NCI-H446 (cell line): ENCODE measurements at regions not wholly inside any gene's neighbourhood (a gene's known extent, or its start where the extent isn't known, plus 50 kb on each side); places are given as distances from the start of the nearest gene placed in this dataset.

Experiments used
- DNase-seq, 2 experiments: peaks; one replicate each; lab custom pipeline; 2025; lab: John Stamatoyannopoulos, UW

DNA sequence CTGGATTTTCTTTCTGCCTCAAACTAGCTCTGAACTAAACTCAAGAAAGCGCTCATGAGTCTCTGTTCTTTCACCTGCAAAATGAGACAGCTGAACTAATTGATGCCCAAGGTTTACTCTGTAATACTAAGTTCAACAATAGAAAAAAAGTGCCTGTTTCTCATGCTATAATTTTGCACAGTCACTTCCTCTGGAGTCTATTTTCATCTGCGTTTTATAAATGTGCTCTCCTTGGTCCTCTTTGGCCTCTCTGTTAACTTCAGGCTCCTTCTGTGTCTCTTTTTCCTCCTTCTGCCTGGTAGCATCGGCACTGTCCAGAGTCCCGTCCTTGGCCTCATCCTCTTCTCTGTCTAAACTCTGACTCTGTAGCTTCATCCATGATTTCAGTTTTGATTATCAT, 311.9 kb upstream of the TLE4 start:
- no peak for DNase-seq

DNA sequence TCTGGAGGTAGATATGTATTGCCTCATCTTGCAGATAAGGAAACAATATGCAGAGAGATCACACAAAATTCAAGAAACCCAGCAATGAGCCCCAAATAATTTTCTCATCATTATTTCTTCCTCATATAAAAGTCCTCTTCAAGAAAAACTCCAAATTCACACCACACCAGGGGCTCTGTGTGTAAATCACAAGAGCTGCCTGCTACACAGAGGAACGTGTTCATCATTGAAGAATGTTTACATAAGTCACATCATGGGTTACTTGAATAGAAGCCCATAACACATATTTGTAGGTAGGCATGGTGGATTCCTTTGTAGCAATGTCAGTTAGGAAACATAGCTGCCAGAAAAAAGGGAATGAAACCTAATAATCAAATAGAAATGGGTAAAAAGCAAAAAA, 308.1 kb upstream of the TLE4 start:
- DNase-seq, result no peak

DNA sequence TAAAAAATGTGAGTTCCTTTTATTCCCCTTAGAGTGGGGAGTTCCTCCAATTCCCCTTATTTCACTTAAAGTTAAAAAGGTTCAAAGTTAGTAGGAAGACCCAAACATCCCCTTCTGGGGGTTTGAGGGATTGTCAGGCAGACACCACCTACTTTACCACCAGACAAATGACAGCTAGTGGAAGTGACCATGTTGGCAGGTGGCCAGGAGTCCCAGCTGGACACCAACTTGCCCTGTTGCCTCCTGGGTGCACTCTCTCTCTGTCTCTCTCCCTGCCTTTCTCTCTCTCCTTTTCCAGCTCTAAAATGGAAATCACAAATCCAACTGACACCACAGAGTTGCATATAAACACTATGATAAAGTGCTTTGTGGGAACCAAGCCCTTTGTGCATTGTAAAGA, 307.7 kb upstream of the TLE4 start:
- DNase-seq, result no peak

DNA sequence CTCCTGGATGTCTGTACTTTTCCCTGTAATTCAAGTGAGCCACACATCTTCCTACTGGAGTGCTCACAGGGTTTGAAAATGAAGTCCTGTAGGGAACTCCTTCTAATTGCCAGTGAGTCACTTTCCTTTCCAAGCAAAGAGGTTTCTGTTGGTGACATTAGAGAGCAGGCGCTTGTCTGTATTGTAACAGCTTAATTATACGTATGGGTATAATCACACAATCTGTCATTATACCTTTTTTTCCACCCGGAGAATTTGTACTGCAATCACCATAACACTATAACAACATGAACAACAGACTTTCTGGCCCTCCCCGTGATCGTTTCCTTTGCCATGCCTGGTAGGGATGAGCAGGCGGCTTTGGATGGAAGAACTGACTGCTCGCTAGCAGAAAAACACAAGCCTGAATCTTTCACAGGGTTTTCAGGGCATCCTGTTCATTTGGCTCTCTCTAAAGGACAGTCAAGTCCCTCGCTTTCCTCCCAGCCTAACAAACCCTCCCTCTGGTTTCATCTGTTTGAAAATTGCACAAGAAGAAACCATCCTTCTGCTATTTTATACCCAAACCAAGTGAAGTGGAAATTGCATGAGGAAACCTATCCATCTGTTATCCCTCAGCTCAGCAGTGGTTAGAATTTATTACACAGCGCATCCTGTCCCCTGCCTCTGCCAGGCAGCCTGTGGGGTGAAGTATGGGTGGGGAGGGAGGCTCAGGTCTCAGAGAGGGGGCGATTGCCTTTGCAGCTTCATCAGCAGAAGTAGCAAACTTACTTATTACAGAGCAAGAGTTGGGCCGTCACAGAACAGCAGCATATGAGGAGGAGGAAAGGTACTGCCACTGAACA, 307.0 kb upstream of the TLE4 start:
- no peak for DNase-seq

DNA sequence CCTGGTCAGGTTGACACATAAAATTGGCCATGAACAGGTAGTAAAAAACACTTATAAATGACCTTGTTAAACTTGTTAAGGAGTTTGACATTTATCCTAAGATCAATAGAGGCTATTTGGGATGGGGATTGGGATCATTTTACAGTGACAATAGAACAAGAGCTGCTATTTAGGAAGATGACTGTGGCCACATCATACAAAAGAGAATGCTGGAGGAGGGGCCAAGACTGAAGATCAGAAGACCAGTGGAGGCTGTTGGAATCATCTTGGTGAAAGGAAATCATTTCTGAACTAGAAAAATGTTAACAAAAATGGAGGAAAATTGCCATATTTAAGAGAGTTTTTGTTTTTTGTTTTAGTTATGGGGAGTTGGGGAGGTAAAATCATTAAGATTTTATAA, 304.8 kb upstream of the TLE4 start:
- no peak for DNase-seq

DNA sequence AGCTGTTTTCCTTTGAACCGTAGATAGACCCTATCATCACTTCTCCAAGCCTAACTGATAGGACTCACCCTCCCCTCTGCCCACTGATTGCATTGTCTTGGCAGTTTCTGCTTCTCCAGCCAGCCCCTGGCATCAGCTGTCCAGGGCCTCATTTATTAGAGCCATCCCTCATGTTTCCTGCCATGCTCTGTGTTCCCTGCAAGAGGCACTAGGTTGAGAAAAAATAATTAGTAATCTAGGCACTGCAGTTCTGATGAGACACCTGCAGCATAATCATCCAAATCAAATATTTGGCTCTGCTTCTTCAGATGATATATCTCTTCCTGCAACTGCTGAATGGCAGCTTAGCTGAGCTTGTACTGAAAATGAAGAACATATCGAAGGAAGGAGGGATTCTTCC, 303.0 kb upstream of the TLE4 start:
- DNase-seq, result no peak

DNA sequence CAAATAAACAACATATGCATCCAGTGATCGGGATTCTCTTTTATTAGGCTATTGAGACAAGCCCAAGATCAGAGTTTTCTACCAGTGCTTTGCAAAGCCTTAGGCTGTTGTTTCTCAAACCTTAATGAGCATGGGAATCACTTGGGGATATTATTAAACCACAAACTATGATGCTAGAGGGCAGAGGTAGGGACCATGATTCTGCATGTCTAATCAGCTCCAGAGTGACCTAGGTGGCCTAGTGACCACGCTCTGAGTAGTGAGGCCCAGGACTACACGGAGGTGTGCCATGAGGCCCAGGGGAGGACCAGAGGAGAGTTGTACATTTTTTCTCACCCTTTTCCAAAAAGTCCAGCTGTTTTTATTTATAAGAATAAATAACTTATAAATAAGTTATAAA, 298.5 kb upstream of the TLE4 start:
- DNase-seq, result no peak

DNA sequence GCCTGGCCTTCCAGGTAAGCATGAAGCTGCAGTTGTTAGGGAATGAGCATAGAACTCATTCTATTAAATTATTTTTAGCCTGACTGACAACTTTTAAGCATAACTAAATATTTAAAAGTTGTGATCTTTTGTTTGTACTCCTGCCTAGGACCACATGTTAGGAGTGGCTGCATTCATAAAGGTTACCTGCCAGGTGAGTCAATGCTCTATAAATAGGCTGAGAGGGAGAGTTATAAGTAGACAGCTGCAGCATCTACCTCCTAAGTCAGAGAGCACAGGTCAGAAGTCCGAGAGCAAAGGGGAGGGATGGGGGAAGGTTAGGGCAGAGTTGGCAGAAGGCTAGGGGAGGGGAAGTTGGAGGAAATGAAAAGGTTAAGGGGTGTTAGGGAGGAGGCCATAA, 292.4 kb upstream of the TLE4 start:
- DNase-seq, result no peak

DNA sequence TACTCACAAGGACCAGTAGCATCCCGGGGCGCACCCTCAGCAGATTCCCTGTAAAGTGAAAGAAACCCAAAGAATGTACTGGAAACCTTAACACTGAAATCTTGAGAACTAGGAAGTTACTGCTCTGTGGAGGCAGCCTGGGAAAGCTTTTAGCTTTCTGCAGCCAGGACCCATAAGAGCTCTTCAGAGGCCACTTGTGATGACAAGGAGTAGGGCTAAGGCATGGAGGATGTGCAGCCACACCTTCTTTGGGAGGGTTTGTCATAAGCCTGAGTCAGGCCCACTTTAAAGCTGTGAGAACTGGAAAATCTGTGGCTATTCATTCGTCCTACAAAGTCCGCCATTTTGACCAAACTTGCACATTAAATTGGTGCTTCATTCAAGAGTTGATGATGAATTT, 291.1 kb upstream of the TLE4 start:
- DNase-seq, result no peak

DNA sequence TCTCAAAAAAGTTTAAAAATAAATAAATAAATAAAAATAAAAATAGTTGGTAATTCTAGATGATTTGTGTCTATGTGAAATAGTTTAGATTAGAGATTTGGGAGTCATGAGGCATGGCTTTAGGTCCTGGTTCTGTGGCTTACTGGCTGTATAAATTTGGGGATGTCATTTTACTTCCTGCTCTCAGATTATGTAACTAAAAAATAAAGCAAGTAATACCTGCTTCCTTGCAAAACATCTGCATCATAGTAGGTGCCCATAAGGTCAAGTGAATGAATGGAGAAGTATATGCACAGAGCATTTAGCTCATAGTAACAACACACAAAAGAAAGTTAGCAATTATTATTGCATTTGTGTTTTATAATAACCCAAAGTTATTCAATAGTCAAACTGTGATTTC, 287.7 kb upstream of the TLE4 start:
- DNase-seq, result no peak

DNA sequence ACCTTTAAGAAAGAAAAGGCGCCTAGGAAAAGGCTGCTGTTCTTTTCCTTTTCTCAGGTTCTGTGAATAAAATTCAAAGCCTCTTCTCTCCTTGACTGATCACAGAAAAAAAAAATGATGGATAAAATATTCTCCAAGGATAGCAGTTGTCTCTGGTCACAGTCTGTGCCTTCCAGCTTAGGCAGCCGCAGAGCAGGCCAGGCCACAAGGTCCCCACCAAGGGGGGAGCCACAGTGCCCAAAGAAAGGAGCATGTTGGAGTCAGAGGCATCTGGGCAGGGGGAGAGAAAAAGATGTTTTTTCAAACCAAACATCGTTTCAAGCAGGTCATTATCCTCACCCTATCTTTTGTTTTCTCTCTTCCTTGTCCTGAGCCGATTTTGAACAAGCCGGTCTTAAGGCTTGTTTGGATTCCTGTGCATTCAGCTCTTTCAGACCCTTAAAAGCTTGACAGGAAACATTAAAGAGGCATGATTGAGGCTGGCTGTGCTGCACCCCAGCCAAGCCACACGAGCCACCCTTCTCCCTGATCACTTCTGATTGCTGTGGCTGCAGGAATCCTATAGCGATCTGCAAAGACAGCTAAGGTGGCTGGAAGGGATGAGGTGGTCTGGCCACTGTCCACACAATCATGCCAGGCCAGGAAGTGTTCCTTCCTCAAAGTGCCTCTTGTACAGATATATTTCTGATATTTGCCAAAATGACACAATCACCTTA, 284.6 kb upstream of the TLE4 start:
- DNase-seq, result no peak

DNA sequence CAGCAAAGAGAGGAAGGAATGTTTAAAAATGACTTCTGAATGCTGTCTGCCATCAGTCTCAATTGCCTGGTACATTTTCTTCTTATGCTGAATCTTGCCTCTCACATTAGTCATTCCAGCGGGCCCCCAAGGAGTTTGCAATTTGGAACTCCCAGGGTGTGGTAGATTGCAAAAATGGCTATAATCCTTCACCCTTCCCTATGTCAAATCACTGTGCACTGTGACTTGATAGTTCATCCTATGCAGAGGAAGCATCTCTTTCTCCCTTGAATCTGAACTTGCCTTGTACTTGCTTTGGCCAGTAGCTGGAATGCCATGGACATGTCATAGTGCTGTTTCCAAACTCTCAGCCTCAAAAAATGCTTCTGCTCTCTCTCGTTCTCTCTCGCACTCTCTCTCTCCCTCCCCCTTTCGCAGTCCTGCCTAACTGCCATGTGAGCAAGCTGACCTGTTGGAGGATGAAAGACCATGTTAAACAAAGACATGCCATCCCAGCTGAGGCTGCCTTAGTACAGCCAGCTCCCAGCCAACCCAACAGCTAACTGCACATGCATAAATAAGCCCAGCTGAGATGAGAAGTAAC, 284.0 kb upstream of the TLE4 start:
- DNase-seq, result no peak

DNA sequence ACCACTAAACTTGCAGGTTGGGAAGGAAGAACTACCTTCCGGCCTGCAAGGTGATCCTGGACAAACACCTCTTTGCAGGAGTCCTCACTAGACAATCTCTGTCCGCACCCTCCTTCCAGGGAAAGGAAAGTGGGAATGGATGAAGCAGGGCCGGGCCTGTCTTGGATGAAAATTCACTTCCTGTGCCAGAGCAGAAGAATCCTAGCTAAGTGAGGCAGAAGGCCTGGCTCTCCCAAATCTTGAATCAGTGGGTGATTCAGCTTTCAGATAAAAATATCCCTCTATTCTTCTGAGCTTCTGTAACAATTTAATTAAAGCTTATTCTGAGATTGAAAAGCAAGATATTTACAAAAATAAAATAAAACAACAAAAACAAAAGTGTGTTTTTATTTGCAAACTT, 281.9 kb upstream of the TLE4 start:
- no peak for DNase-seq

DNA sequence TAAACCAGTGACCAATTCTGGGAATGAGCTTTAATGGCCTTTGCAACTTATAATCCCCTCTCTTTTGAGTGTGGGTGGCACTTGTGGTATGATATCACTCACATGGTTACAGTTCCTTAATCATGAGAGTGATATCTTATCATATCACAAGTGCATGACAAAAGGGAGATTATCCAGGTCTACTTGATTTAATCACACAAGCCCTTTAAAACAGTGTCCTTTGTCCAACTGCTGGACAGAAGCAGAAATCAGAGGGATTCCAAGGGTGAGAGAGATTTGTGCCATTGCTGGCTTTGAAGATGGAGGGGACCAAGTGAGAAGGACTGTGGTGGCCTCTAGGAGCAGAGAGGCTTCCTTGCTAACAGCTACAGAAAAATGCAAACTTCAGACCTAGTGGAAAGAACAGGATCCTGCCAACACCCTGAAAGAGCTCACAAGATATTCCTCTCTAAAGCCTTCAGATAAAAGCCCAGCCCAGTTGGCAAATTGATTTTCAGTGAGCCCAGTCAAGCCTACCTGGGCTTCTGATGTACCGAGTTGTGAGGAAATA, 279.0 kb upstream of the TLE4 start:
- DNase-seq, result no peak

DNA sequence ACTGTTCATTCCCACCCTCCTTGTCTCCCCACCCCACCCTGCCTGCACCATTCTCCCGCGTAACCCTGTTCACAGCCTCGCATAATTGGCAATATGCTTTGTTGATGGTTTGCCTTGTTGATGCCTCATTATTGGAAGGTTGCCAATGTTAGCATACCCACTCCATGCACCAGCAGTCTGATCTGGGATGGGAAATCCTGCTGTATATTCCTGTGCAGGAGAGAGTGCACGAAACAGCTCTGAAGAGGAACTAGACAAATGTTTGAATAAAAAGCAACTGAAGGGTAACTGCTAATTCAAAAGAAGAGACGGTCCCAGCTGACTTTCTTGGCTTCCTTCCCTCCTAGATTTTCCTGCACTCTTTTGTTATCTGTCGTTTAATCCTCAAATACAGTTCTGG, 271.7 kb upstream of the TLE4 start:
- no peak for DNase-seq

DNA sequence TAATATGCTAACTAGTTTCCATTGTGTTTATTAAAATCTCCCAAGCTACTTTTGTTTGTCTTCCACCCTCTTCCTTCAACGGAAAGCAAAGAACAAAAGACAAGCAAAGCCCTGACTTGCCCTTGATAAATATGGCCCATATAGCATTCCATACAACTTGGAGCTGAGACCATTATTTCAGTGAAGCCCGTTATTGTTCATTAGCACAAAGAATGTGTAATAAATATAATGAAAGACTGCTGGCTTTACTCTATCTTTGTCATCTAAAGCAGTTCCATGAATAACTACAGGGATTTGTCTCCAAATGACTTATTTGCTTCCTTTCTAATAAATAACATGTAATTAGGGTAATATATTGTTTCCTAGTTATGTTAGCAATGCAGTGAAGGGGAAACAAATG, 270.7 kb upstream of the TLE4 start:
- DNase-seq, result no peak

DNA sequence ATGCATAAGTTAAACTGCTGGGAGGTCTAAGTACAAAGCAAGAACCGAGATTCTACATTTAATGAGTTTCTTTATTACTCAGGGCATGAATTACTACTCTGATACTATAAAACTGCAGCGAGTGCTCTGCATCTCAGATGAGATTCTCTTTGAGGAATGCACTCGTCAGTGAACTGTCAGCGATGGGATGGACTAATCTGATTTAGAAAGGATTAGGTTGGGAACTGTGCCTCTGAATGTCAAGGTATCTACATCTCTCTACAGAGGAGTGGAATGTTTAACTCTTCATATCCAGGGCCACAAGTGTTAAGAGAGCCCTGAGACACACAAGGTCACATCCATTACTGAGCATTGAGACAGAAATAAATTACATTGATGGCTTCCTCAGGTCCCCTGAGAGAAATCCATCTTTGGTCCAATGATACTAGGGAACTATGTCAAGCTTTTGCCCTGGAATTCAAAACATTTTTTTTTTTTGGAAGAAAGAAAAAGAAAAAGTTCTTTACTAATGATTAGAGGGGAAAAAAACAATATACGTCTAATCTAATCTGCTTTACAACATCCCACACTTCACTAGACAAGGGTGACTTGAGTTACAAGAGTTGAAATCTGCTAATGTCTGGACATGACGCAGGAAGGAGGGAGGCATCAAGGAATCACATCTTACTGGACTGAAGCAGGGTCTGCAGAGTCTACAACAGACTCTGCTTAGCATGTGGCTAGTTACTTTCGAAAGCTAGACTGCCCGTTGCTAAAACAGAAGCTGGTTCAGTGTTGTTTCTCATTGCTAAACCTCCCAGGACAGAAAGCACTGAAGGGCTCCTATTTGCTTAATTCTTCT, 270.0 kb upstream of the TLE4 start:
- no peak for DNase-seq

DNA sequence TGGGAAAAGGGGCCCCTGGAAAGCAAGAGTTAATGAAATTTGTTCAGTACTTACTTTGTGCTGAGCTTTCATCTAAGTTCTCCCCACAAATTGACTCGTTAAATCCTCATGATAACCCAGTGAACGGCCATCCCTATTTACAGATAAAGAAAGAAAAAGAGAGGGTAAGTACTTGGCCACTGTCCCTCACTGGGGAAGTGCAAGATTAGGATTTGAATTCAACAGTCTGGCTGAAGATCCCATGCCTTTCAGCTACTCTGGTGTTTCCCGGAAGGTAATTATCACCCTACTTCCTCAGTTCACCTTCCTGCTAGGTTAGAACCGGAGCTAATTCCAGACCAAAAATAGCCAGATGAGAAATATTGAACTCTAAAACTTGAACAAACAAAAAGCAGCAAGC, 269.2 kb upstream of the TLE4 start:
- DNase-seq, result no peak

DNA sequence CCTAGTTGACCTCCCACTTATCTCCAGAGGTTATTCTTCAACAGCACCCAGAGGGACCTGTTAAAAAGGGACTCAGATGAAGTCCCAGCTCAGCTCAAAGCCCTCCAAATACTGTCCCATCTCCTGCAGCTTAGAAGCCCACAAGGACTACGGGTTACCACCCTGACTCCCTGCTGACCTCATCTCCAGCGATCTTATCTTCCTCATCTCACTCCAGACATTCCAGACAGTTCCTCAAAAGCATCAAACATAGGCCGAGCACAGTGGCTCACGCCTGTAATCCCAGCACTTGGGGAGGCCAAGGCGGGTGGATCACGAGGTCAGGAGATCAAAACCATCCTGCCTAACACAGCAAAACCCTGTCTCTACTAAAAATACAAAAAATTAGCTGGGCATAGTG, 263.8 kb upstream of the TLE4 start:
- no peak for DNase-seq

DNA sequence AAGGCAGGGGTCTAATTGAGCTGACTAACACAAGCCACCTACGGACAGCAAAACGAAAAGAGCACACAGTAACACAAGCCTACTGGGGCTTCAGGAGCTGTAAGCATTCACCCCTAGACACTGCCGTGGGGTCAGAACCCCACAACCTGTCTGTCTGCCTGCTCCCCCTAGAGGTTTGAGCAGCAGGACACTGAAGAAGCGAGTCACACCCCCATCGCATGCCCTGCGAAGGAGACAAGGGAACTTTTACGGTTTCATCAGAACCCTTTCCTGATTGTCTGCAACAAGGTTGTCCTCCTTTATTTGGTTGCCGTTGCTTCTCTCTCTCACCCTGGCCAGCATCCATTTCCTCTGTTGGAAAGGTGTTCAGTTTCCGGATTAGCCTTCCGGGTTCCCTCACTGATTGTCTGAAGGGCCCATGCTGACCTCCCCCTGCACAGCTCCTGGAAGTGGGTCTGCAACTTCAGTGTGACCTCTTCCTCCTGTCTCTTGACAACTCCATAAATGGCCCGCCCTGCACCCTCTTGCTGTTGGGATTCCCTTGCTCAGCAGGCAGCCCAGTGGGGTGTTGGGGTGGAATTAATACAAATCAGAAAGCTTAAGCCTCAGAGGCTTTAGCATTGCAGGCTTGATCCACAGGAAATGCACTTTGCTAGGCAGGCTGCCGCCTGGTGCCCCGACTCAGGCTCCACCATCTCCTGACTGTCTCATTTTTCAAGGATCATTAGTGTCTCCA, 258.9 kb upstream of the TLE4 start:
- no peak for DNase-seq

DNA sequence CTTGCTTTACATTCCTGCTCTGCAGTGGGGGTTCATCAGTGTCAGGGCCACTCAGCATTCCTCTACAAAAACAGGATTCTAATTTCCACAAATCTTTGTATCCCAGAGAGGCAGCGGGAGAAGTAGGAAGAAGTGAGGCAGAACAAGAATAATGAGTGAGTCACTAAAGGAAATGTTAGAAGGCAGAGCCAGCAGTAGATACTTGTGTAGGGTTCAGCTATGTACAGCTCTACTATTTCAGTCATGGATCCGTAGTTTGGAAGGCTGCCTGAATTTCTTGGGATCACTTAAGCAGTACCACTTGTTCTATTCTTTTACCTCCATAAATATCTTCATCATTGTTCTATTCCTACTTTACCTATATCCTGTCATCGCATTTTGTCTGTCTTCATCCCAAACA, 246.3 kb upstream of the TLE4 start:
- no peak for DNase-seq

DNA sequence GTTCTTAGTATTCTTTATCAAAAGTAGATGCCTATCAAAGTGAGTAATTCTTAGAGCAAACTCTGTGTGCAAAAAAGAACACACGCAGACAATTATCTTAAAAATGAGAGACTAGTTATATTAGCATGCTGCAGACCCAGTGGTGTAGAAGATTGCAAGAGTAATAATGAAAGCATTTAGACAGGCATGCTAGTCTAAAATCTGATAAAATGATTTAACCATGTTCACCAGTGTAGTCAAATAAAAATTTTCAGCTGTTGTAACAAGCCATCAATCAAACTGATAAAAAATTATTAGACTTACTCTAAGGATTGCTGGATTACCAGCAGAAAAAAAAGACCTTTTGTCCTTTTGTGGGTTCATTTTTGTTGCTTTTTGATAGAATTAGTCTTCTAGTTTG, 241.9 kb upstream of the TLE4 start:
- DNase-seq, result no peak
